Motor neuron (in vitro differentiated cells): ENCODE measurements at regions not wholly inside any gene's neighbourhood (a gene's known extent, or its start where the extent isn't known, plus 50 kb on each side); places are given as distances from the start of the nearest gene placed in this dataset.
"Not testable (repeated sequence)": the region's sequence is repeated elsewhere in the genome, so short reads cannot be mapped to it uniquely, and the experiment has no call there.

ENCODE experiments used
- ATAC-seq, 8 experiments: fragments of 200-7000 bp; cut with Tn5 transposase; replicated peaks in 6 of 8; 2 replicates each; pipeline ENCODE4 v1.8.0; 2021; ENCODE audit warnings: mild to moderate bottlenecking in 8 of 8, moderate library complexity in 8 of 8
- H3K27ac ChIP-seq, 2 donors: fragments of 250-450 bp; sonication (Bioruptor Pico); 2 replicates each; pipeline ENCODE4 v1.9.0; 2021; ENCODE audit warnings: antibody characterized with exemption in 2 of 2, mild to moderate bottlenecking in 2 of 2, moderate library complexity in 1 of 2
- H3K4me1 ChIP-seq, 2 donors: fragments of 250-450 bp; sonication (Bioruptor Pico); replicated peaks in 1 of 2; 2 replicates each; pipeline ENCODE4 v1.6.1; 2021; ENCODE audit warnings: antibody characterized with exemption in 2 of 2, mild to moderate bottlenecking in 2 of 2, moderate library complexity in 1 of 2
- H3K4me3 ChIP-seq, 5 donors: fragments of 250-450 bp; sonication (Bioruptor Pico); 2 replicates each; pipeline ENCODE4 v1.9.0; 2021; ENCODE audit warnings: antibody characterized with exemption in 5 of 5, mild to moderate bottlenecking in 5 of 5, moderate library complexity in 4 of 5
- WGBS, 10 experiments: fragments of 450-650 bp; shearing (Covaris generic); methylation state at CpG; one replicate each; pipeline ENCODE4 v1.0.0; 2022; 5-methylcytosine and 5-hydroxymethylcytosine counted together
- in situ Hi-C, 9 experiments: fragments of 400-800 bp; cut with MboI; loops; one replicate each; pipeline ENCODE4 v1.15.0; 2021; ENCODE audit warnings: low sequenced_read_pairs in 9 of 9, low pct_unique_long_range_greater_than_20kb in 2 of 9; ENCODE audit not compliant: unreplicated experiment in 9 of 9

DNA sequence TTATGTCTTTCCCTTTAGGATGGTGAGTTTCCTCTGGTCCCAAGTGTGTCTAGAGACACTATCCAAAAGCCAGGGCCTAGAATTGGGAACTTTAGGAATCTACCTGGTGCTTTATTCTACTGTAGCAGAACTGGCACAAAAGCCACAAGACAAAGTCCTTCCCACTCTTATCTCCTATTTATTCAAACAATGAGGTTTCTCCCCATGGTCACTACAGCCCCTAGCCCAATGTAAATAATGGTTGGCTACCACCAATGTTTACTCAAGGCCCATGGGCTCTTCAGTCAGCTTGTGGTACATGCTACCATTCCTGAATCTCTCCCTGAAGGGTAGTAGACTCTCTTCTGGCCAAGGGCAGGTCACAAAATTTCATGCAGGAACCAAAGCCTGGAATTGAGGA, 789.4 kb upstream of the KIF2B start:
- Histone ChIP-seq H3K4me3 (no peak overlapping the region), H3K27ac (no peak overlapping the region), H3K4me1 (no peaks in the 10 kb centered on the region)
- ATAC-seq: peak in 1 of 8 experiments; percentile 11
- in situ Hi-C loops: no loop called here

DNA sequence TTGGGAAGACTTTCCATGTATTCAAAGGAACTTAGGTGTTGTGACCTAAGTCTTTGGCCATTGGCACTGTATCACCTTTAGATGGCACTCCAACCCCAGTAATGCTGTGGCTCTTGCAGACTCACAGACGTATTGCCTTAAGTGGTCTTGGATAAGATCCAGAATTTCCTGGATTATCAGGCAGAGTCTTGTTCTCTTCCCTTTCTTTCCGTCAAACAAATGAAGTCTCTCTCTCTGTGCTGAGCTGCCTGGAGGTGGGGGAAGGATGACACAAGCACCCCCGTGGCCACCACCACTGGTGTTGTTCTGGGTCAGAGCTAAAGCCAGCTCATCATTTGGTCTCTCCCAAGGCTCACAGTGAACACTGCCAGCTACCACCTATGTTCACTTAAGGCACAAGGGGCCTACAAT, 789.9 kb upstream of the KIF2B start:
- WGBS, 10 experiments: 0 to 80% (median 25%) methylated on average over 1 to 3 of the region's 3 CpGs; no CpG with 5 or more reads in 3 of the 10 experiments
- in situ Hi-C loops: no loop called here
- Histone ChIP-seq H3K27ac (no peak overlapping the region), H3K4me1 (no peaks in the 10 kb centered on the region), H3K4me3 (no peak overlapping the region)
- ATAC-seq: peak in 4 of 8 experiments; percentile 41 to 98 (median 67)

DNA sequence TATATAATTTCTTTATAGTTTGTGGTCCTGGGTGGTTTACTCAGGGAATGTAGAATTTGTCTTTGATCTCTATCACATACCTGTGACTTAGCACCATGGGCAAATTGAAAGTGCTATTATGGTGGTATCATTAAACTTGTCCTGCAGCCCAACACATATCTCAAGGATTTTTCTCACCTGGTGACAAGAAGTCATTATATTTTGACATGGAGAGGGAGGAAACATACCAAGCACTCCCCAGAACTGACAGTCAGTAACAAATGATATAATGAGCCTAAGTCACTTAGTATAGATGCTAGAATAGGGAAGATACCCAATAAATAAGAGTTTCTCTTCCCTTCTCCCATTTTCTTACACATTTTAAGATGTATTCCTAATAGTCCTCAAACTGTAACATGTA, 805.5 kb upstream of the KIF2B start:
- in situ Hi-C loops: no loop called here
- no peak for ATAC-seq
- H3K4me3 ChIP-seq: no peak overlapping the region
- H3K27ac ChIP-seq: no peak overlapping the region
- H3K4me1 ChIP-seq: peaks cover 0 to 2% of the 10 kb centered on the region in 2 donors

DNA sequence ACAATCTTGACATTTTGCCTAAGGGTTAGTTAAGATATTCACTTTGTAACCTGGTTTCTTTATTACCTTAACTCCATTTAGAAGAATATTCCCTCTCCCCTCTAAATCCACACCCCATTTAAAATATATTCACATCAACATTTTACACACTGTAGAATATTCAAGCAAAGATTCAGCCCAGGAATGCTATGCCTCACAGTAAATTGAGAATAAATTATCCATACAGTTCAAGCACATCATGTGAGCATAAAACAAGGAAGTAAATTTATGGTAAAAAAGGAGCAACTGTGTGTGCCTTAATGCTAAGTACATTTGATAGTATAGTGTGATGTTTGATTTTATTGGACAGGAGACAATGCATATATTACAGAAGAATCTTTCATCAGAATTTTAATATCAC, 806.6 kb upstream of the KIF2B start:
- no peak overlapping the region for H3K27ac ChIP-seq
- in situ Hi-C loops: no loop called here
- H3K4me1 ChIP-seq: peaks cover 0 to 9% of the 10 kb centered on the region in 2 donors
- no peak overlapping the region for H3K4me3 ChIP-seq
- peak in 3 of 8 experiments; percentile 35 to 98 (median 74) for ATAC-seq

DNA sequence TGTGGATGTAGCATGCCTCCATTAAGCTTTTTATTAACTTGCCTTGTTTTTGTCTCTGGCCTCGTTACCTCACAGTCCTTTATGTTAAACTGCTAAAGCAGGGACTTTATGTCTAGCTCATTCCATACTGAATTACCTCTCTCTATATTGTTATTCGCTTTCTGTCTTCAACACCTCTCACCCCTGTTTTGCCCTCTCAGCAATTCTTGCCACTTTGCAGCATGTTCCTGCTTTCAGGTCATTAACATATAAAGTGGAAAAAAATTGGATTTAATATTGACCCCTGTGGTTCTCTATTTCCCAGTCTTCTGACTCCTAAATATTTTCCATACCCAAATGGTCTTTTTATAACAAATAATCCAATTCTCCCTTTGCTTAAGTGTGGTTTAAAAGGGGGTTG, 810.4 kb upstream of the KIF2B start:
- Histone ChIP-seq H3K27ac (no peak overlapping the region), H3K4me3 (no peak overlapping the region), H3K4me1 (peaks cover 0 to 9% of the 10 kb centered on the region in 2 donors)
- ATAC-seq: peak in 3 of 8 experiments; percentile 26 to 44 (median 36)
- 0 to 50% (median 20%) methylated on average over 1 to 2 of the region's 2 CpGs; no CpG with 5 or more reads in 1 of the 10 experiments for WGBS, 10 experiments
- in situ Hi-C loops: no loop called here

DNA sequence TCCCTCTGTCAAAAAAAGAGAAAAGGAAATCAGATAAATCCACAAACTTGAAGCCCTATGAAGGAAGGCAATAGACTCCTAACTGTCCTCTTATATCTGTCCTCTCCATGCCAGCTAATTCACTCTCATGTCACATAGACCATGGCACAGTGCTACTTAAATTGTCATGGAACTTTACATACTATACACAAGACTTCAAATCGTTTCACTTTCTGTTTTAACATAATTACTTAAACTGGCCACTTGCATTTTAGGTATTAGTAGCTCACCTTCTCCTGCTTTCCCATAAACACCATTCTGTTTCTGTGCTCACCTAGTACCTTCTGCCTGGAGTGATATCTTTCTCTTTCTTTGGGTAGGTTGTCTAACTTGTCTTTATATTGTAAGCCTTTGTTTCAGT, 816.7 kb upstream of the KIF2B start:
- Histone ChIP-seq H3K27ac (no peak overlapping the region), H3K4me3 (no peak overlapping the region), H3K4me1 (no peaks in the 10 kb centered on the region)
- in situ Hi-C loops: no loop called here
- ATAC-seq: no peak
- WGBS, 10 experiments: 0 to 100% (median 13%) methylated on average over 1 of the region's 1 CpG; no CpG with 5 or more reads in 2 of the 10 experiments

DNA sequence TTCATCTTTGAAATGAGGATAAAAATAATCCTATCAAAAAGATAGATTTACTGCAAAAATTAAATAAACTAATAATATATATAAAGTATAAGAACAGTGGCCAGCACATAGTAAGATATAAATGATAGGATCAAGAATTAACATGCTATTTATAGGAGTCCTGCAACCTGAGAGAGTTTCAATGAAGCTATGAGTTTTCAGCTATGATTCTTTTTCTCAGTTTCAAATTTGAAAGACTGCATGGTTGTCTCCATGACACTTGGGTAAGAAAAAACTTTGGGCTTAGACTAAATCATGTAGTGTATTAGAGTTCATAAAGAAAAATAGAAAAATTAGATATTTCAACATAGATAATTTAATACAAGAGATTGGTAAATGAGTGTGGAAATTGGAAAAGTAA, 817.8 kb upstream of the KIF2B start:
- ATAC-seq: no peak
- in situ Hi-C loops: no loop called here
- no peak overlapping the region for H3K4me3 ChIP-seq
- no peak overlapping the region for H3K27ac ChIP-seq
- H3K4me1 ChIP-seq: no peaks in the 10 kb centered on the region

DNA sequence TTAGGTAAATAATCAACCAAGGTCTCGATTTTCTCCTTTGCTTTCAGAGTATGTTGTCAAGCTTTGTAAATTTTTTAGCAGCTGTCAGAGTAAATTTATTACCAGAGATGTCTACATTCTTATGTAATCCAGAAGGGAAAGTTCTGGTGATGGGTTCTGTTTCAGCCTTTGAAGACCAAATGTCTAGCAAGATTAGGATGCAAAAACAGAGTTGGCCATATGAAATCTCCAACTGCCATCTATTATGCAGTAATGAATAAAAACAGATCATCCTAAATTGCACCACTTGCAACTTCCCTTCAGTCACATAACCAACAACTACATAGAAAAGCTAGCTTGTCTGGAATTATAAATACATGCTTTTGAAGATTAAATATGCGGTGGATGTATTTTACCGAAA, 826.8 kb upstream of the KIF2B start:
- in situ Hi-C loops: no loop called here

DNA sequence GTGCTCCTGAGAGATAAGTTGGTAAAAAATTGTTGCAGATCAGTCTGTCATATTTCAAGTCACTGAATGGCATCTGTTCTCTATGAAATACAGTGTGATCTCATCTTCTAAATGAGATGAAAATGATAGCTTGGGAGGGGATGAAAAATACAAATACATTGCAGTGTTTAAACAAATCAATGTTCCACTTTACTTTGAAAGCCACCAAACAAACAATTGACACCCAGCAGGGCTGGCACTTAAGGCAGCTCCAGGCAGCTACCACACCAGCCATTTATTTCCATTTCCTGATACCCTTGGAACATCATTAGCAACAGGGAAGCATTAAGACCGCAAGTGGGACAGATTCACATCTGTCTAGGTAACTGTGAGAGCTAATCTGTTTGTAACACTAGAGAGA, 827.6 kb upstream of the KIF2B start:
- H3K4me3 ChIP-seq: no peak overlapping the region
- no peaks in the 10 kb centered on the region for H3K4me1 ChIP-seq
- H3K27ac ChIP-seq: no peak overlapping the region
- in situ Hi-C loops: no loop called here
- no peak for ATAC-seq
- 0 to 86% (median 63%) methylated on average over 1 of the region's 1 CpG; no CpG with 5 or more reads in 4 of the 10 experiments for WGBS, 10 experiments

More for the DNA sequence above, 826.8 kb upstream of the KIF2B start:
- WGBS, 10 experiments: 0 to 78% (median 52%) methylated on average over 1 to 3 of the region's 3 CpGs
- Histone ChIP-seq H3K4me3 (no peak overlapping the region), H3K27ac (no peak overlapping the region), H3K4me1 (no peaks in the 10 kb centered on the region)
- no peak for ATAC-seq

DNA sequence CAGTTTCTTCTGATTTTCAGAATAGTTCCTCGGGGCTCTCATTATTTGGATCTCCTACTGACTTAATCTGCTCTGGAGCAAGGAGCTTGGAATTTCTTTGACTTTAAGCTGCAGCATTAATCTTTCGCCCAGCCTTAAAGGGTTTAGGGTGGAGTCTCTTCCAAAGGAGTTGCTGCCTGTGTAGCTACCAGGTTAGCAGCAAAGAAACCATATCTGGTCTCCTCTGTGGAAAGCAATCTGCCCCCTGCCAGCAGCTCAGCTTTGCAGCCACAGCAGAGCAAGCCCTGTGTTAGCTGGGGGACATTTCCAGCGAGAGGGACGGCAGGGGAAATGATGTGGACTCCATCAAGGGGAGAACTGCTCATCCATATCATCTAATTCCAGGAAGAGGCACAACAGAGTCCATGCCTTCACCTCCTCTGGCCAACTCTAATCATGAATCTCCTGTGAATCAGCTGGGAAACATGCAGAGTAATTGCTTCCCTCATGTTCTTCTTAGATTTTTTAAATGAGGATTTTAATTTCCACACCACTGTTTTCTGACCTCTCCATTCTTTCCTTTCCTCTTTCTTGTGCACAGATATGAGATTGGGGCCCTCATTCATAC, 827.6 kb upstream of the CA10 start:
- Histone ChIP-seq H3K27ac (no peak overlapping the region), H3K4me3 (no peak overlapping the region), H3K4me1 (no peaks in the 10 kb centered on the region)
- no peak for ATAC-seq
- 0 to 89% (median 67%) methylated on average over 1 to 4 of the region's 4 CpGs; no CpG with 5 or more reads in 1 of the 10 experiments for WGBS, 10 experiments
- in situ Hi-C loops: no loop called here

DNA sequence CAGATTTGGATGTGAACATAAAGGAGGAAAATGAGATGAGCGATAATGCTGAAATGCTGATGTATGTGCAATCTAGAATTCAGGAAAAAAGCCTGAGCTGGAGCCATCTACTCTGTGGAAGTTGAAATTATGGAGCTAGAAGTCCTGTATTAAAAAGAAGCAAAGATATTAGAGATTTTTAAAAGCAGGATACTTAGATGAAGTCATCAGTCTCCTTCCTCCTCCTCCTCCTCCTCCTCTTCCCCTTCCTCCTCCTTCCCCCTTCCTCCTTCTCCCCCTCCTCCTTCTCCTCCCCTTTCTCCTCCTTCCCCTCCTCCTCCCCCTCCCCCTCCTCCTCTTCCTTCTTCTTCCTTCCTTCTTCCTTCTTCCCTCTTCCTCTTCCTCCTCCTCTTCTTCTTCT, 823.8 kb upstream of the CA10 start:
- ATAC-seq: no peak
- in situ Hi-C loops: no loop called here
- no peak overlapping the region for H3K4me3 ChIP-seq
- H3K4me1 ChIP-seq: no peaks in the 10 kb centered on the region
- no peak overlapping the region for H3K27ac ChIP-seq
- 0 to 100% (median 70%) methylated on average over 1 of the region's 1 CpG; no CpG with 5 or more reads in 2 of the 10 experiments for WGBS, 10 experiments

DNA sequence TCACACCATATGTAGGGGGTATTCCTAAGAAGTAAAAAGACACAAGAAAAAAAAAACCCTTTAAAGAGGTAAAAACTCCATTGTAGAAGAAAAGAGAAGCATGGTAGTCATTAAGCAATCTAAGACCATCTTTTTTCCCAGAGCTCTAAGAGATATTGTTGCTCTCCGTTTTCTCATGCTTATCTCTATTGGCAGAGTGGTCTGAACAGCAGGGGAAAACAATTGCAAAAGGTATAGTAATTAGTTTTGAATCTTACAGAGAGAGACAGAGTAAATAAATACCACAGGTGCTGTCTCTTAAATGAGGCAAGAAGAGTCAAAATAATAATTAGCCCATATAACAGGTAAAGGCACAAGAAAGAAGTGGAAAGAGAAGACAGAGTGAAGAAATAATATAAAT, 821.4 kb upstream of the CA10 start:
- Histone ChIP-seq H3K4me1 (no peaks in the 10 kb centered on the region), H3K27ac (no peak overlapping the region), H3K4me3 (no peak overlapping the region)
- ATAC-seq: no peak
- 0 to 92% (median 49%) methylated on average over 1 of the region's 1 CpG for WGBS, 10 experiments
- in situ Hi-C loops: no loop called here

DNA sequence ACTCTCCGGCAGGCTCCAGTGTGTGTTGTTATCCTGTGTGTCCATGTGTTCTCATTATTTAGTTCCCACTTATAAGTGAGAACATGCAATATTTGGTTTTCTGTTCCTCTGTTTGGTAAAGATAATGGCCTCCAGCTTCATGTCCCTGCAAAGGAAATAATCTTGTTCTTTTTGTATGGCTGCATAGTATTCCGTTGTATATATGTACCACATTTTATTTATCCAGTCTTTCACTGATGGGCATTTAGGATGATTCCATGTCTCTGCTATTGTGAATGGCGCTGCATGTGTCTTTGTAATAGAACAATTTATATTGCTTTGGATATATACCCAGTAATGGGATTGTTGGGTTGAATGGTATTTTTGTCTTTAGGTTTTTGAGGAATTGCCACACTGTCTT, 807.3 kb upstream of the CA10 start:
- in situ Hi-C loops: no loop called here
- no peak for ATAC-seq
- Histone ChIP-seq H3K4me1 (no peaks in the 10 kb centered on the region), H3K27ac (no peak overlapping the region), H3K4me3 (no peak overlapping the region)
- 0 to 100% (median 77%) methylated on average over 1 to 3 of the region's 3 CpGs for WGBS, 10 experiments

DNA sequence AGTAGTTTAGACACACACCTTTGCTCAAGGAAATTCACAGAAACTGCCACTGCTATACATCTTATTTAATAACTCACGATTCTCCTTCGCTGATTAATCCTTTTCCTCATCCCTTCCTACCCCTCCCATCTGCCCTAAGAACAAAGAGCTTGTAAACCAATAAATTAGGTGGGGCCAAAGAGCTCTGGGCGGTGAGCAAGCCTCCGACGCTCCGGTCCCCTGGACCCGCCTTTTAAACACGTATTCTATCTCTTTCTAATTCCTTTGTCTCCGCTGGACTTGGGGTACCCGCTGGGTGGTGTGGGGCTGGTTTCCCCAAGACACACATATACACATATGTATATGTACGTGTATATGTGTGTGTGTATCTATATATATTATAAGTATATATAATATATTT, 803.2 kb upstream of the CA10 start:
- ATAC-seq, H3K4me3 ChIP-seq, H3K27ac ChIP-seq, H3K4me1 ChIP-seq, in situ Hi-C loops: not testable (repeated sequence)
- WGBS, 10 experiments: 13 to 100% (median 73%) methylated on average over 2 to 9 of the region's 11 CpGs; no CpG with 5 or more reads in 2 of the 10 experiments
